ENCODE measurements at regions not wholly inside any gene's neighbourhood (a gene's known extent, or its start where the extent isn't known, plus 50 kb on each side); places are given as distances from the start of the nearest gene placed in this dataset.

- Histone ChIP-seq H3K9ac (no peak overlapping the region), H3K27ac (ENCODE audit: low read depth in 2 of 2, low read length in 1 of 2) (no peak overlapping the region), H3F3A (replicated peaks; ENCODE audit: insufficient read depth) (no peaks in the 10 kb centered on the region), H2AFZ (ENCODE audit: low read depth) (no peak overlapping the region), H3K79me2 (ENCODE audit: insufficient read depth) (no peaks in the 10 kb centered on the region), H3K27me3 (ENCODE audit: insufficient read depth) (no peaks in the 10 kb centered on the region), H3K9me2 (0 out of 2 replicates have a peak, but pooled peaks cover 3% of the 10 kb centered on the region), H3K36me3 (replicated peaks in 1 of 2; ENCODE audit: control insufficient read depth in 1 of 2, insufficient read depth in 2 of 2, low read length in 1 of 2) (no peaks in the 10 kb centered on the region), H3K9me3 (no peaks in the 10 kb centered on the region), H3K4me2 (no peak overlapping the region), H3K4me1 (ENCODE audit: control insufficient read depth in 1 of 2, insufficient read depth in 2 of 2, low read depth in 1 of 2, low read length in 1 of 2) (no peaks in the 10 kb centered on the region), H3K4me3 (ENCODE audit: low read depth in 2 of 2, low read length in 1 of 2) (no peak overlapping the region), H4K20me1 (ENCODE audit: insufficient read depth) (no peaks in the 10 kb centered on the region)
- ChIA-PET POLR2A (no interaction called here), CTCF (no interaction called here)
- DNase-seq: no peak
- WGBS (ENCODE audit: low lambda C conversion rate): 3% methylated on average over 2 of the region's 2 CpGs
- TF ChIP-seq RFX5 (IDR thresholded peaks at IDR 0.05; ENCODE audit: low read length) (no peak), RXRA (IDR thresholded peaks at IDR 0.05; ENCODE audit: borderline replicate concordance, low read depth) (no peak), SIN3A (IDR thresholded peaks at IDR 0.05; ENCODE audit: borderline replicate concordance, low read depth, low read length) (no peak), GATA2 (CRISPR knock-in tag; IDR thresholded peaks at IDR 0.05) (no peak), MEF2A (IDR thresholded peaks at IDR 0.05; ENCODE audit: borderline replicate concordance, low read depth) (no peak), USF1 (IDR thresholded peaks at IDR 0.05; ENCODE audit: borderline replicate concordance, low read depth) (no peak), SMC3 (IDR thresholded peaks at IDR 0.05; ENCODE audit: low read depth, low read length) (no peak), YY1 (IDR thresholded peaks at IDR 0.05; ENCODE audit: low read depth) (no peak), NFIC (IDR thresholded peaks at IDR 0.05; ENCODE audit: borderline replicate concordance) (no peak), PBX3 (IDR thresholded peaks at IDR 0.05) (no peak), FOSL2 (IDR thresholded peaks at IDR 0.05; ENCODE audit: borderline replicate concordance, low read depth) (no peak), ELF1 (IDR thresholded peaks at IDR 0.05) (no peak), CHD2 (IDR thresholded peaks at IDR 0.05; ENCODE audit: low read length, partially characterized antibody) (no peak)
Observed at GRCh38 chr3:88364926-88365325, 215.2 kb downstream of the C3orf38 start.

GRCh38 chr3:88369337-88369736 is 219.6 kb downstream of the C3orf38 start:
- Histone ChIP-seq H3K9ac (no peak overlapping the region), H4K20me1 (ENCODE audit: insufficient read depth) (no peaks in the 10 kb centered on the region), H3K9me3 (no peaks in the 10 kb centered on the region), H3K9me2 (no peaks in the 10 kb centered on the region; the same call in 1 of the 2 replicates), H3K27me3 (ENCODE audit: insufficient read depth) (no peaks in the 10 kb centered on the region), H3K36me3 (replicated peaks in 1 of 2; ENCODE audit: control insufficient read depth in 1 of 2, insufficient read depth in 2 of 2, low read length in 1 of 2) (no peaks in the 10 kb centered on the region), H3K4me2 (no peak overlapping the region), H3F3A (replicated peaks; ENCODE audit: insufficient read depth) (no peaks in the 10 kb centered on the region), H3K27ac (ENCODE audit: low read depth in 2 of 2, low read length in 1 of 2) (no peak overlapping the region), H3K79me2 (ENCODE audit: insufficient read depth) (no peaks in the 10 kb centered on the region), H3K4me3 (ENCODE audit: low read depth in 2 of 2, low read length in 1 of 2) (no peak overlapping the region), H2AFZ (ENCODE audit: low read depth) (no peak overlapping the region), H3K4me1 (ENCODE audit: control insufficient read depth in 1 of 2, insufficient read depth in 2 of 2, low read depth in 1 of 2, low read length in 1 of 2) (no peaks in the 10 kb centered on the region)
- WGBS (ENCODE audit: low lambda C conversion rate): 6% methylated on average over 1 of the region's 1 CpG
- TF ChIP-seq JUND (IDR thresholded peaks at IDR 0.05): no peak
- TF ChIP-seq TAF1 (IDR thresholded peaks at IDR 0.05; ENCODE audit: borderline replicate concordance, low read depth, low read length): no peak
- no peak for TF ChIP-seq SMC3 (IDR thresholded peaks at IDR 0.05; ENCODE audit: low read depth, low read length)
- no peak for TF ChIP-seq REST (IDR thresholded peaks at IDR 0.05; ENCODE audit: low read depth, low read length)
- no peak for TF ChIP-seq MAX (IDR thresholded peaks at IDR 0.05; ENCODE audit: low read depth)
- TF ChIP-seq RXRA (IDR thresholded peaks at IDR 0.05; ENCODE audit: borderline replicate concordance, low read depth): no peak
- TF ChIP-seq NRF1 (IDR thresholded peaks at IDR 0.05; ENCODE audit: low read depth, low read length): no peak
- TF ChIP-seq USF1 (IDR thresholded peaks at IDR 0.05; ENCODE audit: borderline replicate concordance, low read depth): no peak
- no peak for TF ChIP-seq EZH2phosphoT487 (IDR thresholded peaks at IDR 0.05; ENCODE audit: borderline replicate concordance, low read depth)
- no peak for TF ChIP-seq GATA2 (CRISPR knock-in tag; IDR thresholded peaks at IDR 0.05)
- TF ChIP-seq IRF3 (IDR thresholded peaks at IDR 0.05; ENCODE audit: low read depth, low read length): no peak
- POLR2A ChIA-PET: no interaction called here
- CTCF ChIA-PET: no interaction called here
- no peak for DNase-seq
